GM23338 (cell line): ENCODE measurements at regions not wholly inside any gene's neighbourhood (a gene's known extent, or its start where the extent isn't known, plus 50 kb on each side); places are given as distances from the start of the nearest gene placed in this dataset.

Experiments
- ATAC-seq: fragments of 200-7000 bp; cut with Tn5 transposase; 3 replicates; pipeline ENCODE4 v1.9.1; 2020
- DNase-seq: peaks from one replicate; pipeline ENCODE4 v3.0.0-alpha.2; 2015; ENCODE audit warnings: low spot score
- H2AFZ ChIP-seq: fragments of 200-600 bp; sonication (generic); 2 replicates; pipeline ENCODE4 v1.8.0; 2016; ENCODE audit warnings: antibody characterized with exemption, mild to moderate bottlenecking, moderate library complexity
- H3F3A ChIP-seq: fragments of 200-600 bp; sonication (generic); replicated peaks from 2 replicates; pipeline ENCODE4 v1.8.0; 2017; ENCODE audit warnings: antibody characterized with exemption, mixed run types, low read depth
- H3K27ac ChIP-seq: fragments of 200-600 bp; sonication (generic); 2 replicates; pipeline ENCODE4 v1.6.1; 2016; ENCODE audit warnings: low read depth
- H3K27me3 ChIP-seq: fragments of 200-600 bp; sonication (generic); 2 replicates; pipeline ENCODE4 v1.8.0; 2016; ENCODE audit warnings: mild to moderate bottlenecking, mixed run types, moderate library complexity; ENCODE audit not compliant: insufficient read depth
- H3K36me3 ChIP-seq: fragments of 200-600 bp; sonication (generic); 2 replicates; pipeline ENCODE4 v1.8.0; 2016; ENCODE audit warnings: mild to moderate bottlenecking; ENCODE audit not compliant: insufficient read depth
- H3K4me1 ChIP-seq: fragments of 200-600 bp; sonication (generic); 2 replicates; pipeline ENCODE4 v1.8.0; 2016; ENCODE audit warnings: mild to moderate bottlenecking, moderate library complexity; ENCODE audit not compliant: insufficient read depth
- H3K4me2 ChIP-seq: fragments of 200-600 bp; sonication (generic); 2 replicates; pipeline ENCODE4 v1.7.1; 2017; ENCODE audit warnings: mixed run types
- H3K4me3 ChIP-seq: fragments of 200-600 bp; sonication (generic); 2 replicates; pipeline ENCODE4 v1.6.1; 2016; ENCODE audit warnings: mixed run types
- H3K79me2 ChIP-seq: fragments of 200-600 bp; sonication (generic); replicated peaks from 2 replicates; pipeline ENCODE4 v1.8.0; 2017; ENCODE audit warnings: mild to moderate bottlenecking; ENCODE audit not compliant: insufficient read depth
- H3K9me2 ChIP-seq: fragments of 200-600 bp; sonication (generic); 2 replicates; pipeline ENCODE4 v1.8.0; 2017; ENCODE audit not compliant: insufficient read depth
- H4K20me1 ChIP-seq: fragments of 200-600 bp; sonication (generic); replicated peaks from 2 replicates; pipeline ENCODE4 v1.8.0; 2017; ENCODE audit warnings: mild to moderate bottlenecking; ENCODE audit not compliant: insufficient read depth
- H3K27ac Mint-ChIP-seq: 2 replicates; pipeline ENCODE4 v1.8.0; 2020; ENCODE audit warnings: inconsistent platforms, mild to moderate bottlenecking, moderate library complexity, mixed read lengths
- H3K27me3 Mint-ChIP-seq: 3 replicates; pipeline ENCODE4 v1.8.0; 2022; ENCODE audit warnings: low read depth, mild to moderate bottlenecking, moderate library complexity, mixed read lengths, inconsistent platforms; ENCODE audit not compliant: insufficient read depth, poor library complexity
- H3K36me3 Mint-ChIP-seq: 3 replicates; pipeline ENCODE4 v1.8.0; 2021; ENCODE audit warnings: low read depth, mild to moderate bottlenecking, inconsistent platforms, moderate library complexity, mixed read lengths
- H3K4me1 Mint-ChIP-seq: 3 replicates; pipeline ENCODE4 v1.8.0; 2020; ENCODE audit warnings: mild to moderate bottlenecking, inconsistent platforms, mixed read lengths
- H3K4me3 Mint-ChIP-seq: 3 replicates; pipeline ENCODE4 v1.8.0; 2021; ENCODE audit warnings: moderate library complexity, mild to moderate bottlenecking, inconsistent platforms, mixed read lengths
- H3K9me3 Mint-ChIP-seq: 3 replicates; pipeline ENCODE4 v1.8.0; 2020; ENCODE audit warnings: moderate library complexity, mild to moderate bottlenecking, inconsistent platforms, mixed read lengths
- EZH2phosphoT487 ChIP-seq: fragments of 200-600 bp; sonication (generic); IDR thresholded peaks from one replicate; pipeline ENCODE4 v1.8.1; 2018; ENCODE audit warnings: antibody characterized with exemption; ENCODE audit not compliant: unreplicated experiment
- JUNB ChIP-seq: IDR thresholded peaks from one replicate; pipeline ENCODE4 v1.6.1; 2016; ENCODE audit warnings: antibody characterized with exemption; ENCODE audit not compliant: unreplicated experiment
- NANOG ChIP-seq: IDR thresholded peaks from 2 replicates; pipeline ENCODE4 v1.6.1; 2016; ENCODE audit warnings: antibody characterized with exemption, borderline replicate concordance
- STAT1 ChIP-seq: IDR thresholded peaks from one replicate; pipeline ENCODE4 v1.6.1; 2016; ENCODE audit warnings: antibody characterized with exemption; ENCODE audit not compliant: unreplicated experiment
- TF ChIP-seq, protein P1 (sequence below): IDR thresholded peaks from 2 replicates; pipeline ENCODE4 v1.6.1; 2016; ENCODE audit warnings: antibody characterized with exemption
- TF ChIP-seq, protein P2 (sequence below): fragments of 250-450 bp; sonication (Bioruptor Pico); IDR thresholded peaks from 2 replicates; pipeline ENCODE4 v1.5.0; 2020; ENCODE audit warnings: mild to moderate bottlenecking, moderate library complexity
- TF ChIP-seq, protein P3 (sequence below): IDR thresholded peaks from one replicate; pipeline ENCODE4 v1.6.1; 2018; ENCODE audit warnings: antibody characterized with exemption; ENCODE audit not compliant: unreplicated experiment

DNA sequence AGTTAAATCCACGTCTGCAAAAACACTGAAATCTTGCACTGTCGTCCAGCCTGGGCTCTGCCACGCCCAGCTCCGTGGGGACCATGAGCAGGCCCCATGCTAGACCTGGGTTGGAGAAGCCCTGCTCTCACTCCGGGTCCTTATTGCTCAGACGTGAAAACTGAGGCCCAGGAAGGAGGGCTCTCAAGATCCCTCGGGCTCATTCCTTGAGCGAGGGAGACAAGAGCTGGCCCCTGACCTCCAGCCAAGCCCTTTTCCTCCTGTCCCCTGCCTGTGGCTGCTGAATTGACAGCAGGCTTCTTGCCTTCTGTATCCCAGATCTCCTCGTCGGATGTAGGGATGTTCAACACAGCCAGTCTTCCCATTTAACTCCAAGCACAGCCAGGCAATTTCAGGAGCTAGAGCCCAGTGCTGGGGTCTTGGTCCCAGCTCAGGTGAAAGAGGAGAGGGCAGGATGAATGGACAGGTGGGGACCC, 109.5 kb downstream of the CPZ start:
- H3K27ac ChIP-seq, result no peak overlapping the region
- no peak overlapping the region for H3K4me3 Mint-ChIP-seq
- no peaks in the 10 kb centered on the region for H3K36me3 ChIP-seq
- H3K9me3 Mint-ChIP-seq, result no peaks in the 10 kb centered on the region; the same call in 2 of the 3 replicates
- H3K27ac Mint-ChIP-seq, result no peak overlapping the region
- H4K20me1 ChIP-seq, result no peaks in the 10 kb centered on the region
- H3K27me3 Mint-ChIP-seq, result peaks cover 13% of the 10 kb centered on the region
- H3K4me2 ChIP-seq, result no peak overlapping the region
- H2AFZ ChIP-seq, result no peak overlapping the region
- no peaks in the 10 kb centered on the region for H3F3A ChIP-seq
- no peaks in the 10 kb centered on the region for H3K9me2 ChIP-seq
- no peak for DNase-seq
- TF ChIP-seq, protein P1, sequence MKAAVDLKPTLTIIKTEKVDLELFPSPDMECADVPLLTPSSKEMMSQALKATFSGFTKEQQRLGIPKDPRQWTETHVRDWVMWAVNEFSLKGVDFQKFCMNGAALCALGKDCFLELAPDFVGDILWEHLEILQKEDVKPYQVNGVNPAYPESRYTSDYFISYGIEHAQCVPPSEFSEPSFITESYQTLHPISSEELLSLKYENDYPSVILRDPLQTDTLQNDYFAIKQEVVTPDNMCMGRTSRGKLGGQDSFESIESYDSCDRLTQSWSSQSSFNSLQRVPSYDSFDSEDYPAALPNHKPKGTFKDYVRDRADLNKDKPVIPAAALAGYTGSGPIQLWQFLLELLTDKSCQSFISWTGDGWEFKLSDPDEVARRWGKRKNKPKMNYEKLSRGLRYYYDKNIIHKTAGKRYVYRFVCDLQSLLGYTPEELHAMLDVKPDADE, result no peak
- TF ChIP-seq NANOG, result no peak
- H3K4me1 Mint-ChIP-seq, result peaks cover 9% of the 10 kb centered on the region
- no peak for ATAC-seq
- no peaks in the 10 kb centered on the region for H3K4me1 ChIP-seq
- no peaks in the 10 kb centered on the region for H3K27me3 ChIP-seq
- no peak overlapping the region for H3K4me3 ChIP-seq
- H3K36me3 Mint-ChIP-seq, result no peaks in the 10 kb centered on the region; the same call in 2 of the 3 replicates
- no peaks in the 10 kb centered on the region for H3K79me2 ChIP-seq

DNA sequence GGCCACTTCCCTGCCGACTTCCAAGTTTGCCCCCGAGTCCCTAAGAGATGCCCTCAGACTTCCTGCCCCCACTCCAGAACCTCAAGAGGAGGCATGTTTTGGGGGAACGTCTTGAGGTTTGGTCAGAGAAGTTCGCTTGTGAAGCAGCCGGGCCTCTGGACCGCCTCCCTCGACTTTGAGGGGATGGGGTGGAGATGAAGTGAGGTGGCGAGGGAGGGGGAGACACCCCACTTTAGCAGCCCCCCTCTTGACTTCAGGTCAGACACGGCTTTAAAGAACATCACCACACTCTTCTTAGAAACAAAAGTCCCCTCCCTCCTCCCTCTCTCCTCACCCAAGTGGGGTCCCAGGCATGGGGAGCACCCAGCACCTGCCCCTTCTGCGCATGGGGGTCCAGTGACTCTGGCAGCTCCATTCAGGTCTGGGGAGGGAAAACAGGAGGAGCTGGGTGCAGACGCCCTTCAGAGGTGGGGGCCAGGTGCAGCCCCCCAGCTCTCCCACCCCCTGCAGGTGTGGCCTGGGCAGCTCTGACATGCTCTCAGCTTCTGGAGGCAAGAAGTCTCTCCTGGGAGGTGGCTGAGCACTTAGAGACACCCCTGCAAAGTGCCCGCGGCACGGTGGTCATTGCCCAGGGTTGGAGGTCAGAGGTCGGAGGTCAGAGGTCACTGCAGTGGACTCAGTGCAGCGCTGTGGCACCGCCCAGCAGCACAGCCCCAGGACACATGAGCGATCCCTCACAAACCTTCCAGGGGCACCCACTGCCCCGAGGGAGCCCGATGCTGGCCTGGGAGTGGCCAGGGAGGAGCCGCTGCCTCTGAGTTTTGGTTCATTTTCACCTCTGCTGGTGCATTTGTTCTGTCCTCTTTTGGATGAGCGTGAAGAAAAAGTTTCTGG, 108.8 kb downstream of the CPZ start:
- Mint-ChIP-seq H3K4me1 (peaks cover 9% of the 10 kb centered on the region), H3K27me3 (peaks cover 11% of the 10 kb centered on the region), H3K4me3 (no peak overlapping the region), H3K27ac (no peak overlapping the region), H3K9me3 (no peaks in the 10 kb centered on the region; the same call in 2 of the 3 replicates), H3K36me3 (no peaks in the 10 kb centered on the region; the same call in 2 of the 3 replicates)
- Histone ChIP-seq H2AFZ (no peak overlapping the region), H3K79me2 (no peaks in the 10 kb centered on the region), H3K27me3 (no peaks in the 10 kb centered on the region), H3K4me2 (no peak overlapping the region), H4K20me1 (no peaks in the 10 kb centered on the region), H3K9me2 (no peaks in the 10 kb centered on the region), H3K4me1 (no peaks in the 10 kb centered on the region), H3K4me3 (no peak overlapping the region), H3K36me3 (no peaks in the 10 kb centered on the region), H3F3A (no peaks in the 10 kb centered on the region), H3K27ac (no peak overlapping the region)
- DNase-seq (no peak), ATAC-seq (no peak)
- TF ChIP-seq, protein P2, sequence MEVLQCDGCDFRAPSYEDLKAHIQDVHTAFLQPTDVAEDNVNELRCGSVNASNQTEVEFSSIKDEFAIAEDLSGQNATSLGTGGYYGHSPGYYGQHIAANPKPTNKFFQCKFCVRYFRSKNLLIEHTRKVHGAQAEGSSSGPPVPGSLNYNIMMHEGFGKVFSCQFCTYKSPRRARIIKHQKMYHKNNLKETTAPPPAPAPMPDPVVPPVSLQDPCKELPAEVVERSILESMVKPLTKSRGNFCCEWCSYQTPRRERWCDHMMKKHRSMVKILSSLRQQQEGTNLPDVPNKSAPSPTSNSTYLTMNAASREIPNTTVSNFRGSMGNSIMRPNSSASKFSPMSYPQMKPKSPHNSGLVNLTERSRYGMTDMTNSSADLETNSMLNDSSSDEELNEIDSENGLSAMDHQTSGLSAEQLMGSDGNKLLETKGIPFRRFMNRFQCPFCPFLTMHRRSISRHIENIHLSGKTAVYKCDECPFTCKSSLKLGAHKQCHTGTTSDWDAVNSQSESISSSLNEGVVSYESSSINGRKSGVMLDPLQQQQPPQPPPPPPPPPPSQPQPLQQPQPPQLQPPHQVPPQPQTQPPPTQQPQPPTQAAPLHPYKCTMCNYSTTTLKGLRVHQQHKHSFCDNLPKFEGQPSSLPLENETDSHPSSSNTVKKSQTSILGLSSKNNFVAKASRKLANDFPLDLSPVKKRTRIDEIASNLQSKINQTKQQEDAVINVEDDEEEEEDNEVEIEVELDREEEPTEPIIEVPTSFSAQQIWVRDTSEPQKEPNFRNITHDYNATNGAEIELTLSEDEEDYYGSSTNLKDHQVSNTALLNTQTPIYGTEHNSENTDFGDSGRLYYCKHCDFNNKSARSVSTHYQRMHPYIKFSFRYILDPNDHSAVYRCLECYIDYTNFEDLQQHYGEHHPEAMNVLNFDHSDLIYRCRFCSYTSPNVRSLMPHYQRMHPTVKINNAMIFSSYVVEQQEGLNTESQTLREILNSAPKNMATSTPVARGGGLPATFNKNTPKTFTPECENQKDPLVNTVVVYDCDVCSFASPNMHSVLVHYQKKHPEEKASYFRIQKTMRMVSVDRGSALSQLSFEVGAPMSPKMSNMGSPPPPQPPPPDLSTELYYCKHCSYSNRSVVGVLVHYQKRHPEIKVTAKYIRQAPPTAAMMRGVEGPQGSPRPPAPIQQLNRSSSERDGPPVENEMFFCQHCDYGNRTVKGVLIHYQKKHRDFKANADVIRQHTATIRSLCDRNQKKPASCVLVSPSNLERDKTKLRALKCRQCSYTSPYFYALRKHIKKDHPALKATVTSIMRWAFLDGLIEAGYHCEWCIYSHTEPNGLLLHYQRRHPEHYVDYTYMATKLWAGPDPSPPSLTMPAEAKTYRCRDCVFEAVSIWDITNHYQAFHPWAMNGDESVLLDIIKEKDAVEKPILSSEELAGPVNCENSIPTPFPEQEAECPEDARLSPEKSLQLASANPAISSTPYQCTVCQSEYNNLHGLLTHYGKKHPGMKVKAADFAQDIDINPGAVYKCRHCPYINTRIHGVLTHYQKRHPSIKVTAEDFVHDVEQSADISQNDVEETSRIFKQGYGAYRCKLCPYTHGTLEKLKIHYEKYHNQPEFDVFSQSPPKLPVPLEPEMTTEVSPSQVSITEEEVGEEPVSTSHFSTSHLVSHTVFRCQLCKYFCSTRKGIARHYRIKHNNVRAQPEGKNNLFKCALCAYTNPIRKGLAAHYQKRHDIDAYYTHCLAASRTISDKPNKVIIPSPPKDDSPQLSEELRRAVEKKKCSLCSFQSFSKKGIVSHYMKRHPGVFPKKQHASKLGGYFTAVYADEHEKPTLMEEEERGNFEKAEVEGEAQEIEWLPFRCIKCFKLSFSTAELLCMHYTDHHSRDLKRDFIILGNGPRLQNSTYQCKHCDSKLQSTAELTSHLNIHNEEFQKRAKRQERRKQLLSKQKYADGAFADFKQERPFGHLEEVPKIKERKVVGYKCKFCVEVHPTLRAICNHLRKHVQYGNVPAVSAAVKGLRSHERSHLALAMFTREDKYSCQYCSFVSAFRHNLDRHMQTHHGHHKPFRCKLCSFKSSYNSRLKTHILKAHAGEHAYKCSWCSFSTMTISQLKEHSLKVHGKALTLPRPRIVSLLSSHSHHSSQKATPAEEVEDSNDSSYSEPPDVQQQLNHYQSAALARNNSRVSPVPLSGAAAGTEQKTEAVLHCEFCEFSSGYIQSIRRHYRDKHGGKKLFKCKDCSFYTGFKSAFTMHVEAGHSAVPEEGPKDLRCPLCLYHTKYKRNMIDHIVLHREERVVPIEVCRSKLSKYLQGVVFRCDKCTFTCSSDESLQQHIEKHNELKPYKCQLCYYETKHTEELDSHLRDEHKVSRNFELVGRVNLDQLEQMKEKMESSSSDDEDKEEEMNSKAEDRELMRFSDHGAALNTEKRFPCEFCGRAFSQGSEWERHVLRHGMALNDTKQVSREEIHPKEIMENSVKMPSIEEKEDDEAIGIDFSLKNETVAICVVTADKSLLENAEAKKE (CRISPR knock-in tag), result no peak
- no peak for TF ChIP-seq NANOG
- no peak for TF ChIP-seq JUNB
- TF ChIP-seq STAT1, result no peak
- TF ChIP-seq, protein P3, sequence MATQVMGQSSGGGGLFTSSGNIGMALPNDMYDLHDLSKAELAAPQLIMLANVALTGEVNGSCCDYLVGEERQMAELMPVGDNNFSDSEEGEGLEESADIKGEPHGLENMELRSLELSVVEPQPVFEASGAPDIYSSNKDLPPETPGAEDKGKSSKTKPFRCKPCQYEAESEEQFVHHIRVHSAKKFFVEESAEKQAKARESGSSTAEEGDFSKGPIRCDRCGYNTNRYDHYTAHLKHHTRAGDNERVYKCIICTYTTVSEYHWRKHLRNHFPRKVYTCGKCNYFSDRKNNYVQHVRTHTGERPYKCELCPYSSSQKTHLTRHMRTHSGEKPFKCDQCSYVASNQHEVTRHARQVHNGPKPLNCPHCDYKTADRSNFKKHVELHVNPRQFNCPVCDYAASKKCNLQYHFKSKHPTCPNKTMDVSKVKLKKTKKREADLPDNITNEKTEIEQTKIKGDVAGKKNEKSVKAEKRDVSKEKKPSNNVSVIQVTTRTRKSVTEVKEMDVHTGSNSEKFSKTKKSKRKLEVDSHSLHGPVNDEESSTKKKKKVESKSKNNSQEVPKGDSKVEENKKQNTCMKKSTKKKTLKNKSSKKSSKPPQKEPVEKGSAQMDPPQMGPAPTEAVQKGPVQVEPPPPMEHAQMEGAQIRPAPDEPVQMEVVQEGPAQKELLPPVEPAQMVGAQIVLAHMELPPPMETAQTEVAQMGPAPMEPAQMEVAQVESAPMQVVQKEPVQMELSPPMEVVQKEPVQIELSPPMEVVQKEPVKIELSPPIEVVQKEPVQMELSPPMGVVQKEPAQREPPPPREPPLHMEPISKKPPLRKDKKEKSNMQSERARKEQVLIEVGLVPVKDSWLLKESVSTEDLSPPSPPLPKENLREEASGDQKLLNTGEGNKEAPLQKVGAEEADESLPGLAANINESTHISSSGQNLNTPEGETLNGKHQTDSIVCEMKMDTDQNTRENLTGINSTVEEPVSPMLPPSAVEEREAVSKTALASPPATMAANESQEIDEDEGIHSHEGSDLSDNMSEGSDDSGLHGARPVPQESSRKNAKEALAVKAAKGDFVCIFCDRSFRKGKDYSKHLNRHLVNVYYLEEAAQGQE, result no peak
- no peak for TF ChIP-seq EZH2phosphoT487
